ENCODE measurements at regions not wholly inside any gene's neighbourhood (a gene's known extent, or its start where the extent isn't known, plus 50 kb on each side); places are given as distances from the start of the nearest gene placed in this dataset.

DNA sequence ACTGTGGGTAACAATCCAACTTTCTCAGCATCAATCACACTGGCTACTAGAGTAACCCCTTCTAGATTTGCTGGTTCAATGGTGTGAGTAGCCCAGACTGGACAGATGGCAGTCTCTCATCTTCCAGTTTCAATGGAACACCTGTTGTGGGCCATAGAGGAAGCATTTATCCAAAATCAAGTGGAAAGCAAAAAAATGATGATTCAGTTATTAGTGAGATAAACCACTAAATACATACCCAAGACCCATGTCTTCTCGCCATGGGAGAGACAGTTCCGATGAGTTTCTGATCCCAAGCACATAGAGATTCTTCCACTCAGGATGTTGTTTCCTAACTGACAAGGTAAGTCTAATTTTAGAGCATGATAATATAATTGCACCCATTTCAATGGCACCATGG is 194.0 kb downstream of the IRS1 start:
- no peak for DNase-seq (ENCODE audit: low read depth)
- no peak overlapping the region for H3K4me3 ChIP-seq (ENCODE audit: low read depth, low read length)
- TF ChIP-seq, protein P1, sequence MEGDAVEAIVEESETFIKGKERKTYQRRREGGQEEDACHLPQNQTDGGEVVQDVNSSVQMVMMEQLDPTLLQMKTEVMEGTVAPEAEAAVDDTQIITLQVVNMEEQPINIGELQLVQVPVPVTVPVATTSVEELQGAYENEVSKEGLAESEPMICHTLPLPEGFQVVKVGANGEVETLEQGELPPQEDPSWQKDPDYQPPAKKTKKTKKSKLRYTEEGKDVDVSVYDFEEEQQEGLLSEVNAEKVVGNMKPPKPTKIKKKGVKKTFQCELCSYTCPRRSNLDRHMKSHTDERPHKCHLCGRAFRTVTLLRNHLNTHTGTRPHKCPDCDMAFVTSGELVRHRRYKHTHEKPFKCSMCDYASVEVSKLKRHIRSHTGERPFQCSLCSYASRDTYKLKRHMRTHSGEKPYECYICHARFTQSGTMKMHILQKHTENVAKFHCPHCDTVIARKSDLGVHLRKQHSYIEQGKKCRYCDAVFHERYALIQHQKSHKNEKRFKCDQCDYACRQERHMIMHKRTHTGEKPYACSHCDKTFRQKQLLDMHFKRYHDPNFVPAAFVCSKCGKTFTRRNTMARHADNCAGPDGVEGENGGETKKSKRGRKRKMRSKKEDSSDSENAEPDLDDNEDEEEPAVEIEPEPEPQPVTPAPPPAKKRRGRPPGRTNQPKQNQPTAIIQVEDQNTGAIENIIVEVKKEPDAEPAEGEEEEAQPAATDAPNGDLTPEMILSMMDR (IDR thresholded peaks at IDR 0.05; ENCODE audit: control insufficient read depth, extremely low read depth, insufficient read depth) = no peak

DNA sequence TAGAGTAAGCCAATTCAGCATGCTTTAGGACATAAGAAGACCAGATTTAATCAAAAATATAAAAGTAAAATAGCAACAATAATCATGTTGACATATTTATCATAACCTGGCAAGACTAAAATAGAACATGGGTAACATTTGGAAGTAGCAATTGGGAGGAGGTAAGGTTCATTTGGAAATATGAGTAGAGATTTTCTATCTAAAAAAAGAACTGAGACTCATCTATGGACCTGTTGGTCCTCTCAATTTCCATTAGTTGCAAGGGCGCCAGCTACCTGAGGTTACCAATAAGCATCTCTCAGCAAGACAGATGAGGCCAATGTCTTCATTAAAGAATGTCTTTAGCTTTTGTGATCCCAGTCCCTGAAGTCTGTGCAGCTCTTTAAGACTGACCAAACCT is 196.0 kb downstream of the IRS1 start:
- TF ChIP-seq, protein P1 (IDR thresholded peaks at IDR 0.05; ENCODE audit: control insufficient read depth, extremely low read depth, insufficient read depth) = no peak
- no peak overlapping the region for H3K4me3 ChIP-seq (ENCODE audit: low read depth, low read length)
- no peak for DNase-seq (ENCODE audit: low read depth)

DNA sequence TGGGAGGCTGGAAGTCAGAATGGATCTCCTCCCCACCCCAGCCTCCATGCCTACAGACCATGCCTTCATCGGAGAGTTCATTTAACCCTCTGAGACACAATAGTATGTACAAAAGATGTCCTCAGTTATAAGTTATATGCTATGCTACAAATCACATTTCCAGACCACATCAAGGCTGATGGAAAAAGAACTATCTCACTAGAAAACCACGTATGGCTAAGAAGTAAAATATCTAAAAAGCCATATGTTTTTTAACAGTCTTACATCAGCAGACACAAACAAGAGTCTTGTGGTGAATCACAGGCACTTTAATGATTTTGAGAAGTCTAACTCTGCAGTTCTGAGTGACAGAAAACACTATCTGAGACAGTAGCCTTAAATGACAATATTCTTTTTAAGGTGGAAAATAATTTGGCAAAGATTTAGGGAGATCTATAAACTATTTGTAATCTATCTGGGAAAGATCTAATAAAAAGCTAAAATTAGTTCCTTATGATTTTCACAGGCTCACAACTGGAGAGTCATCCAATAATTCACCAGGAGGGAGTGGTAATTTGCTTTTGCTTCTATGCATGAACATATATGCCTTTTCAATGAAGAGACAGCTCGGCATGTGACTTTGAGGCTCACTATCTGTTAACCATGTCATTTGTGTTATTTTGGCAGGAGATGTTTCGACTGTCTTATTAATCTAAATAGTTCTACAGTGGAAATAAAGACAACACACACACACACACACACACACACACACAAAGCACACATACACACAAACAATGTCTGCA is 197.5 kb downstream of the IRS1 start:
- TF ChIP-seq, protein P1 (IDR thresholded peaks at IDR 0.05; ENCODE audit: control insufficient read depth, extremely low read depth, insufficient read depth) = no peak
- H3K4me3 ChIP-seq (ENCODE audit: low read depth, low read length) = no peak overlapping the region
- DNase-seq (ENCODE audit: low read depth) = no peak

DNA sequence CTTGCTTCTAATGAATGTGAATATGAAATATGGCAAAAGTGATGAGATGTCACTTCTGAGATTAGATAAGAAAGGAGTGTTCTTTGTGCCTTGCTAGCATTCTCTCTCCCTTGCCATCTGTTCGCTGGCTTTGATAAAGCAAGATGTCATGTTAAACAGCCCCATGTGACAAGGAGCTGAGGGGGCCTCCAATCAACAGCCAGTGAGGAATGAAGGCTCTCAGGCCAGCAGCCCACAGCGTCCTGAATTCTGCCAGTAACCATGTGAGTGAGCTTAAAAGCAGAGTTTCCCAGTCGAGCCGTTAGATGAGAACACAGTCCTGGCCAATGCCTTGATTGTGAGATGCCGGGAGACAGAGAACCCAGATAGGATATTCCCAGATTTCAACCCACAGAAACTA is 198.8 kb downstream of the IRS1 start:
- H3K4me3 ChIP-seq (ENCODE audit: low read depth, low read length) = no peak overlapping the region

DNA sequence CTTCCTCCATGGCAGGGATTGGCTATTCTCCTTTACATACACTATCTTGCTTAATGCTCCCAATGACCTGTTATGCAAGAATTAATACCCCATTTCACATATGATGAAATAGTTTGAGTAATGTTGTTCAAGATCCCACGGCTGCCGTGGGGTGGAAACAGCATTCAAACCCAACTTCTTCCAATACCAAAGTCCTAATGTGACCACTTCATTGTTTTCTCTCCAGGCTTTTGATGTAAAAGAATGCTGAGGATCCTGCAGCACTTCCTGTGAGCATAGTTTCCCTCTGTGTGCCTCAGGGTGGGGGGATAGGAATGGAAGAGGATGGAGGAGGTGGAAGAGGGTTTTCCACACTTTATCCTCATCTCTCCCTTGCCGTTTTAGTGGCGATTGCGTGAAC is 199.4 kb downstream of the IRS1 start:
- DNase-seq (ENCODE audit: low read depth) = no peak
- TF ChIP-seq, protein P1 (IDR thresholded peaks at IDR 0.05; ENCODE audit: control insufficient read depth, extremely low read depth, insufficient read depth) = no peak
- no peak overlapping the region for H3K4me3 ChIP-seq (ENCODE audit: low read depth, low read length)

More for the DNA sequence above, 198.8 kb downstream of the IRS1 start:
- DNase-seq (ENCODE audit: low read depth) = no peak
- TF ChIP-seq, protein P1 (IDR thresholded peaks at IDR 0.05; ENCODE audit: control insufficient read depth, extremely low read depth, insufficient read depth) = no peak

DNA sequence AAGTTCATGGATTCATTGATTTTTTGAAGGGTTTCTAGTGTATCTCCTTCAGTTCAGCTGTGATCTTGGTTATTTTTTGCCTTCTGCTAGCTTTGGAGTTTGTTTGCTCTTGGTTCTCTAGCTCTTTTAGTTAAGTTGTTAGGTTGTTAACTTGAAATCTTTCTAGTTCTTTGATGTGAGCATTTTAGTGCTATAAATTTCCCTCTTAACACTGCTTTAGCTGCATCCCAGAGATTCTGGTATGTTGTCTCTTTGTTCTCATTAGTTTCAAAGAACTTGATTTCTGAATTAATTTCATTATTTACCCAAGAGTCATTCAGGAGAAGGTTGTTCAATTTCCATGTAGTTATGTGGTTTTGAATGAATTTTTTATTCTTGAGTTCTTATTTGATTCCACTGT is 210.6 kb downstream of the IRS1 start:
- no peak overlapping the region for H3K4me3 ChIP-seq (ENCODE audit: low read depth, low read length)
- DNase-seq (ENCODE audit: low read depth) = no peak
- TF ChIP-seq, protein P1 (IDR thresholded peaks at IDR 0.05; ENCODE audit: control insufficient read depth, extremely low read depth, insufficient read depth) = no peak

DNA sequence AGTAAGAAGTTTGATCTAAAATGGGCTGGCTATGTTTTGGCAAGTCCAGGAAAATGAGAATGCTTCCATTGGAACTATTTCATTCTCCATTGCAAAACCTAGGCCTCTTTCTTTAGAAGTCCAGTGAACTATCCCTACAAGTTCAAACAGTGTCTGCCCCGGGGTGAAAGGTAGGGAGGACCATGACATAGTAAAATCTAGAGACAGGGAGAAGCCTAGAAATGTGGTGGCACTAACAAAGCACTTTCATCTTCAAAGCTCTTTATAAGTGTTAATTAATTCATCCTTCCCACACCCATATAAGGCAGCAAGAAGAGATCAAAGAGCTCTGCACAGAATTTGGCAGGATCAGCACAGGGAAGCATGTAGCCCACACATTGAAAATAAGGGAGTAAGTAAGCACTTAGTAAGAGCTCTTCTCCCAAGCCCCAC is 214.5 kb downstream of the IRS1 start:
- TF ChIP-seq, protein P1 (IDR thresholded peaks at IDR 0.05; ENCODE audit: control insufficient read depth, extremely low read depth, insufficient read depth) = no peak
- no peak overlapping the region for H3K4me3 ChIP-seq (ENCODE audit: low read depth, low read length)
- DNase-seq (ENCODE audit: low read depth) = no peak

All from LNCaP clone FGC (cell line).